ENCODE measurements at regions not wholly inside any gene's neighbourhood (a gene's known extent, or its start where the extent isn't known, plus 50 kb on each side); places are given as distances from the start of the nearest gene placed in this dataset.

GRCh38 chr3:112718967-112719366, 78.0 kb upstream of the CCDC80 start:
- CTCF ChIA-PET: interaction anchor here (2.4 kb wide), 1 partner anchor 16 kb away, joined by 8 read pairs; no protein-coding TSS in a partner anchor
- no peak overlapping the region for H3K4me2 ChIP-seq (ENCODE audit: low read length)
- POLR2A ChIA-PET: no interaction called here
- ATAC-seq (no peak), DNase-seq (ENCODE audit: low read depth, low spot score) (no peak)
- no peaks in the 10 kb centered on the region for H3K4me1 ChIP-seq (ENCODE audit: control insufficient read depth in 1 of 2, insufficient read depth in 2 of 2, low read length in 2 of 2)
- no peaks in the 10 kb centered on the region for H3K9me2 ChIP-seq (ENCODE audit: insufficient read depth)
- TF ChIP-seq CEBPB (IDR thresholded peaks at IDR 0.05; ENCODE audit: low read depth): no peak
- TF ChIP-seq FOSL1 (IDR thresholded peaks at IDR 0.05; ENCODE audit: low read depth): no peak
- no peak for TF ChIP-seq RAD21 (IDR thresholded peaks at IDR 0.05; ENCODE audit: low read depth)
- no peak for TF ChIP-seq ATF3 (IDR thresholded peaks at IDR 0.05)
- TF ChIP-seq TCF7L2 (IDR thresholded peaks at IDR 0.05; ENCODE audit: borderline replicate concordance, extremely low read depth, insufficient read depth, insufficient read length): no peak
- no peak for TF ChIP-seq ZBTB33 (IDR thresholded peaks at IDR 0.05; ENCODE audit: extremely low read depth, insufficient replicate concordance, low read length)
- no peak for TF ChIP-seq SIN3A (IDR thresholded peaks at IDR 0.05; ENCODE audit: low read depth)
- no peak for TF ChIP-seq CTCF (IDR thresholded peaks at IDR 0.05 in 2 of 3, conservative IDR thresholded peaks at IDR 0.05 in 1 of 3; ENCODE audit: borderline replicate concordance in 1 of 3, insufficient read depth in 1 of 3, low read depth in 2 of 3, low read length in 2 of 3)
- TF ChIP-seq EZH2phosphoT487 (IDR thresholded peaks at IDR 0.05; ENCODE audit: borderline replicate concordance): no peak
- no peak for TF ChIP-seq ZNF274 (IDR thresholded peaks at IDR 0.05; ENCODE audit: low read depth, low read length)
- TF ChIP-seq EZH2 (IDR thresholded peaks at IDR 0.05): no peak
- no peak for TF ChIP-seq SRF (IDR thresholded peaks at IDR 0.05; ENCODE audit: low read depth)
- no peak for TF ChIP-seq ELF1 (IDR thresholded peaks at IDR 0.05; ENCODE audit: borderline replicate concordance, low read depth)
- no peak for TF ChIP-seq CBX3 (IDR thresholded peaks at IDR 0.05; ENCODE audit: low read depth)
- TF ChIP-seq MAX (IDR thresholded peaks at IDR 0.05): no peak
- TF ChIP-seq ZFX (IDR thresholded peaks at IDR 0.05): no peak
- TF ChIP-seq POLR2AphosphoS5 (IDR thresholded peaks at IDR 0.05; ENCODE audit: low read depth, low read length): no peak
- no peaks in the 10 kb centered on the region for H3K9me3 ChIP-seq (ENCODE audit: control insufficient read depth in 1 of 2, insufficient read depth in 1 of 2, low read depth in 1 of 2, low read length in 2 of 2)
- RAD21 ChIA-PET (ENCODE audit: low non-redundant PET in 1 of 2, low total read pairs in 2 of 2, uncharacterized antibody in 2 of 2, unreplicated experiment in 2 of 2): no interaction called here
- H3K9ac ChIP-seq (ENCODE audit: low read length): no peak overlapping the region
- H3K27me3 ChIP-seq (ENCODE audit: insufficient read depth, low read length): no peaks in the 10 kb centered on the region
- H4K20me1 ChIP-seq (ENCODE audit: insufficient read depth): no peaks in the 10 kb centered on the region
- intact Hi-C loops (cut with micrococcal nuclease): no loop called here
- BruUV-seq (replicated peaks): no TSS peak
- no peaks in the 10 kb centered on the region for H3K36me3 ChIP-seq (ENCODE audit: control insufficient read depth in 1 of 2, insufficient read depth in 2 of 2, low read length in 2 of 2)
- H3K4me3 ChIP-seq (replicated peaks in 1 of 2; ENCODE audit: low read depth in 1 of 2, low read length in 2 of 2): no peak overlapping the region
- no peak overlapping the region for H2AFZ ChIP-seq (ENCODE audit: low read depth, low read length, poor library complexity, severe bottlenecking)
- no peak overlapping the region for H3K27ac ChIP-seq (ENCODE audit: low read depth, low read length)
- H3K79me2 ChIP-seq (ENCODE audit: insufficient read depth, low read length): no peaks in the 10 kb centered on the region
